ENCODE measurements at regions not wholly inside any gene's neighbourhood (a gene's known extent, or its start where the extent isn't known, plus 50 kb on each side); places are given as distances from the start of the nearest gene placed in this dataset.

- Histone ChIP-seq H3K4me2 (replicated peaks; ENCODE audit: low read depth, low read length, poor library complexity, severe bottlenecking) (no peak overlapping the region), H2AFZ (ENCODE audit: insufficient read depth, low read depth, low read length, poor library complexity, severe bottlenecking) (no peak overlapping the region), H3K79me2 (ENCODE audit: control insufficient read depth, insufficient read depth, low read length) (no peaks in the 10 kb centered on the region), H3K9me3 (ENCODE audit: control extremely low read depth in 1 of 3, control insufficient read depth in 2 of 3, insufficient read depth in 1 of 3, low read length in 2 of 3) (peaks cover 0 to 9% (median 1%) of the 10 kb centered on the region in 3 donors), H3K4me1 (ENCODE audit: control insufficient read depth in 2 of 2, insufficient read depth in 2 of 2, low read length in 2 of 2) (no peaks in the 10 kb centered on the region), H3K36me3 (replicated peaks in 1 of 2; ENCODE audit: control extremely low read depth in 1 of 2, control insufficient read depth in 1 of 2, extremely low read depth in 1 of 2, insufficient read depth in 2 of 2, low read length in 1 of 2) (no peaks in the 10 kb centered on the region), H3K27me3 (replicated peaks in 1 of 4; ENCODE audit: control extremely low read depth in 1 of 4, control insufficient read depth in 3 of 4, insufficient read depth in 4 of 4, low read length in 3 of 4) (no peaks in the 10 kb centered on the region), H3K27ac (ENCODE audit: low read length in 2 of 2) (no peak overlapping the region), H3K9ac (ENCODE audit: low read length) (no peak overlapping the region), H3K4me3 (ENCODE audit: control extremely low read depth in 1 of 5, extremely low read depth in 1 of 5, insufficient read depth in 1 of 5, low read depth in 2 of 5, low read length in 4 of 5) (no peak overlapping the region), H4K20me1 (ENCODE audit: control insufficient read depth, insufficient read depth, low read length, poor library complexity, severe bottlenecking) (no peaks in the 10 kb centered on the region)
- no CpG with 5 or more reads among the region's 1 CpG for WGBS (ENCODE audit: insufficient coverage)
- no peak overlapping the region for H3K4me3 Mint-ChIP-seq
- no peak overlapping the region for H3K27ac Mint-ChIP-seq
- ChIA-PET CTCF (interaction anchor here (1.3 kb wide), 1 partner anchor 449 kb away, joined by 4 read pairs; no protein-coding TSS in a partner anchor), POLR2A (no interaction called here)
- no peaks in the 10 kb centered on the region for H3K27me3 Mint-ChIP-seq
- ATAC-seq (ENCODE audit: low read depth) (no peak), DNase-seq (no peak)
- H3K4me1 Mint-ChIP-seq = no peaks in the 10 kb centered on the region
- intact Hi-C loops (cut with micrococcal nuclease) = no loop called here
- TF ChIP-seq EZH2 (IDR thresholded peaks at IDR 0.05; ENCODE audit: borderline replicate concordance, insufficient read depth, low read depth, low read length, poor library complexity, severe bottlenecking) (no peak), CTCF (IDR thresholded peaks at IDR 0.05) (no peak)
- peaks cover 2% of the 10 kb centered on the region for H3K9me3 Mint-ChIP-seq (ENCODE audit: insufficient read depth)
Observed at GRCh38 chr6:105774247-105774646, 311.9 kb upstream of the PRDM1 start.

GRCh38 chr6:105771313-105771970, 314.7 kb upstream of the PRDM1 start:
- intact Hi-C loops (cut with micrococcal nuclease) = no loop called here
- Histone ChIP-seq H2AFZ (ENCODE audit: insufficient read depth, low read depth, low read length, poor library complexity, severe bottlenecking) (no peak overlapping the region), H3K4me1 (ENCODE audit: control insufficient read depth in 2 of 2, insufficient read depth in 2 of 2, low read length in 2 of 2) (no peaks in the 10 kb centered on the region), H3K27me3 (replicated peaks in 1 of 4; ENCODE audit: control extremely low read depth in 1 of 4, control insufficient read depth in 3 of 4, insufficient read depth in 4 of 4, low read length in 3 of 4) (no peaks in the 10 kb centered on the region), H4K20me1 (ENCODE audit: control insufficient read depth, insufficient read depth, low read length, poor library complexity, severe bottlenecking) (no peaks in the 10 kb centered on the region), H3K4me2 (replicated peaks; ENCODE audit: low read depth, low read length, poor library complexity, severe bottlenecking) (no peak overlapping the region), H3K9ac (ENCODE audit: low read length) (no peak overlapping the region), H3K27ac (ENCODE audit: low read length in 2 of 2) (no peak overlapping the region), H3K4me3 (ENCODE audit: control extremely low read depth in 1 of 5, extremely low read depth in 1 of 5, insufficient read depth in 1 of 5, low read depth in 2 of 5, low read length in 4 of 5) (no peak overlapping the region), H3K9me3 (ENCODE audit: control extremely low read depth in 1 of 3, control insufficient read depth in 2 of 3, insufficient read depth in 1 of 3, low read length in 2 of 3) (peaks cover 0 to 9% (median 1%) of the 10 kb centered on the region in 3 donors), H3K79me2 (ENCODE audit: control insufficient read depth, insufficient read depth, low read length) (no peaks in the 10 kb centered on the region), H3K36me3 (replicated peaks in 1 of 2; ENCODE audit: control extremely low read depth in 1 of 2, control insufficient read depth in 1 of 2, extremely low read depth in 1 of 2, insufficient read depth in 2 of 2, low read length in 1 of 2) (no peaks in the 10 kb centered on the region)
- TF ChIP-seq EZH2 (IDR thresholded peaks at IDR 0.05; ENCODE audit: borderline replicate concordance, insufficient read depth, low read depth, low read length, poor library complexity, severe bottlenecking) = no peak
- no peak for TF ChIP-seq CTCF (IDR thresholded peaks at IDR 0.05)
- ChIA-PET POLR2A (no interaction called here), CTCF (no interaction called here)
- 83% methylated on average over 1 of the region's 1 CpG for WGBS (ENCODE audit: insufficient coverage)
- no peak for DNase-seq
- H3K4me1 Mint-ChIP-seq = no peaks in the 10 kb centered on the region
- H3K27me3 Mint-ChIP-seq = no peaks in the 10 kb centered on the region
- no peak overlapping the region for H3K27ac Mint-ChIP-seq
- H3K9me3 Mint-ChIP-seq (ENCODE audit: insufficient read depth) = peaks cover 2% of the 10 kb centered on the region
- H3K4me3 Mint-ChIP-seq = no peak overlapping the region
- ATAC-seq (ENCODE audit: low read depth) = no peak
